HG02798 (cell line): ENCODE measurements at regions not wholly inside any gene's neighbourhood (a gene's known extent, or its start where the extent isn't known, plus 50 kb on each side); places are given as distances from the start of the nearest gene placed in this dataset.

Source experiments
- ATAC-seq: cut with Tn5 transposase; IDR thresholded peaks from one replicate; pipeline ENCODE4 v1.9.1; 2021; ENCODE audit warnings: mild to moderate bottlenecking; ENCODE audit not compliant: unreplicated experiment, poor library complexity

GRCh38 chr2:121160366-121160765, 124.6 kb downstream of the TFCP2L1 start:
- ATAC-seq, result no peak

GRCh38 chr2:121161272-121161671, 123.7 kb downstream of the TFCP2L1 start:
- no peak for ATAC-seq

GRCh38 chr2:121162893-121163292, 122.1 kb downstream of the TFCP2L1 start:
- no peak for ATAC-seq

- ATAC-seq, result no peak
Observed at GRCh38 chr2:121164042-121164441, 121.0 kb downstream of the TFCP2L1 start.

- no peak for ATAC-seq
Observed at GRCh38 chr2:121165038-121165542, 119.9 kb downstream of the TFCP2L1 start.
